ENCODE measurements at regions not wholly inside any gene's neighbourhood (a gene's known extent, or its start where the extent isn't known, plus 50 kb on each side); places are given as distances from the start of the nearest gene placed in this dataset.
"Not testable (repeated sequence)": the region's sequence is repeated elsewhere in the genome, so short reads cannot be mapped to it uniquely, and the experiment has no call there.

DNA sequence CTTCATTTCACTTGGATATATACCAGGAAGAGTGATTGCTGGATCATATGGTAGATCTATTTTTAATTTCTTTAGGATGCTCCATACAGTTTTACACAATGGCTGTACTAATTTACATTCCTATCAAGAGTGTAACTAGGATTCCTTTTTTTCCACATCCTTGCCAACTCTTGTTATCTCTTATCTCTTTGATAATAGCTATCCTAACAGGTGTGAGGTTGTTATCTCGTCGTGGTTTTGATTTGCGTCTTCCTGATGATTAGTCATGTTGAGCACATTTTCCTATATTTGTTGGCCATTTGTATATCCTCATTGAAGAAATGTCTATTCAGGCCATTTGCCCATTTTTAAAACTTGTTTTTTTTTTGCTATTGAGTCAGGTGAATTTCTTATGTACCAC lies 552.4 kb downstream of the RFPL4B start:
- DNase-seq, result no peak

DNA sequence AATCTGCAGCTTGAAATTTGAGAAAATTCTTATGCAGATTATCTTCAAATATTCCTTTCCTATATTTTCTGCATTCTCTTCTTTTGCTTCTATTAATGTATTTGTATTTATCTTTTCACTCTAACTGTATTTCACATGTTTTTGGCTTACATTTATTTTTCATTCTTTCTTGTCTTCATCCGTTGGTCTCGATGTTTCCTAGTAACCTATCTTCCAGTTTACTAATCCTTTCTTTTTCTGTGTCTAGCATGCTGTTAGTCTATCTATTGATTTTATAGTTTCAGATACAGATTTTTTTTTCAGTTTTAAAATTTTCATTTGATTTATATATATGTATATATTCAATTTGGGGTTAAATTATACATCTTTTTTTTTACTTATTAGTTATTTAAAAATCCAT lies 556.2 kb downstream of the RFPL4B start:
- DNase-seq, result no peak

DNA sequence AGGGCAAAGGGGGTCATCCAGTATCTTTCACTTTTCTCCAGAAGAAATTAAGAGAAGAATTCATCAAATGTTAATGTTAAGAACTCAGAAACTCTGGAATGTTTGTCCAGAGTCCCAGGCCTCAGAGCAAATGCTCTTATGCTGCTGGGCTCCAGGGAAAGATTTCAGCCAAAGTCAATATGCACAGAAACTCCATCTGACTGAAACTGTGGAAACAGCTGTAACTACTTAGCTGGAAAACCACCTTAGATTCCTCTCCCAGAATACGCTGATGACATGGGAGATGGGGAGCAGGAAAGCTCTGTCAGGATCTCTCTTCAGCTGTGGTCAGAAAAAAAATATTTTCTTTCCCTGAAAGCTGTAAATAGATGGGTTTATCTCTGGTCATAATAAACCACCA lies 559.6 kb downstream of the RFPL4B start:
- no peak for DNase-seq

DNA sequence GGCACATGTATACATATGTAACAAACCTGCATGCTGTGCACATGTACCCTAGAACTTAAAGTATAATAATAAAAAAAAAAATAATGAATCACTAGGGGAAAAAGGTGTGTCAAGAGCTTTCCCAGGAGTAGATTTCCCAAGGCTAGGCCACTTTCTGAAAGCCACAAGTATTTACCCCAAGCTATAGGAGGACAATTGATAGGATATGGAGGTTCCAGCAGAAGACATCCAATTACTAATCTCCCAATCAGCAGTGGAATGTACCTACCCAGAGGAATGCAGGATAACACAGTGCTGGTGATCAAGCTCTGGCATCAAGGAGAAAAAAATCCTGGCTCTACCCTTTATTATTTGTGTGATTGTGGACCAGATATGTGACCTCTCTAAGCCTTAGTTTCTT lies 562.7 kb downstream of the RFPL4B start:
- DNase-seq, result no peak

DNA sequence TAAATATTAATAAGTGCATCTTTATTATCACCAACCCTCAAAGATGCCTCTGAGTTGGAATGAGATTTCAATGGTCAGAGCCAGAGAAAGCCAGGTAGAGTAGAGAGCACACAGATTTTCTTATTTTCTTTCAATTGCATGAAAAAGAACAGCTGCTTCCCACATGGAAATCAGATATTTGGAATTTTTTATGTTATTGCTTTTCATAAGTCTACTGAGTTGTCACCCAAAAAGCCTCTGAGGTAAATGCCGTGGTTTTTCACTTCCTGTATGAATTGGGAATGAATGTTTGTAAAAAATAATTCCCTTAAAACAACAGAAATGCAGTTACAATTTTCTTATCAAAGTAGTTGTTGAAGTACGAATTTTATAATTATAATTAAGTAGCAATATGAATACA lies 563.1 kb downstream of the RFPL4B start:
- DNase-seq, result no peak

DNA sequence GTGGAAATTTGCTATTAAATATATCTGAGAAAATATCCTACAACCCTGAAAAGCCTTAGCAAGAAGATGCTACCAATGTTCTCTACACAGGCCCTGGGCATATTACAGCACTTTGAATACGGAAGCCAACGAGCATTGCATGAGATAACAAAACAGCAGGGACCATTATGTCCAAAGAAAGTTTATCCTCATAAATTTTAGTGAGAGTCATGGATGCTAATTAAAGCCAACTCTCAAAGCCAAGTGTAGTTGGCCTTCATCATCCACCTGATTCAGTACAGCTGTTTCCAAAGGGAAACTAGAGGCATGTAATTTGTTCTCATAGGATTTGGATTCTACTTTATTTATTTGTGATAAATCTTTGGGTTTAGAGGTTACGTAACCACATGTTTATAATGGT lies 564.8 kb downstream of the RFPL4B start:
- no peak for DNase-seq

DNA sequence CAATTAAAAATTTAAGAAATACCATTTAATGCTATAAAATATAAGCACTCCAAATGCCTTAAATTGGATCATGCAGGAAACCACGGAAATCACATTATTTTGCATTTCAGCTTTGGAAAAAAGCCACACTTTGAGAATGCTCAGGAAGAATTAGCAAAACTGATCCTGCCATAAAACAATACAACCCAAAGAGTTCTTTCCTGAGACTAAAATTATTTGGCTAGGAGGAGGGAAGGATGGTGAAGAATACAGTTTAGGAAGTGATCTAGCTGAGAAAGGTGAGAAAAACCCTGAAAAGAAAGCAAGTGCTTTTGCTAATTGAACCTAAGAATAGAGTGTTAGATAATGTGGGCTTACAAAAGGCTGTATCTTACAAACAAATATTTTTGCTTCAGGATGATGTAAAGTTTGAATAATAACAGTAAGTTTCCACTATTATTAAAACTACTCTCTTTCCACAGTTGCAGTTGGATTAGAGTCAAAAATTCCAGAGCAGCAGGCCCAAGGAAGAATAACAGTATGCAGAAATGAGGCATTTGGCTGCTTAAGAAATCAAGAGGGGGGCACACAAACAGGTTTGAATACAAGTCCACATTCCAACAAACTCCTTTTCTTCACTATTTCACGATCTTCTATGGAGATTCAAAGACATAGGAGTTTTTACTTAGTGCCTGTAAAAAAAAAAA lies 565.4 kb downstream of the RFPL4B start:
- DNase-seq, result no peak

DNA sequence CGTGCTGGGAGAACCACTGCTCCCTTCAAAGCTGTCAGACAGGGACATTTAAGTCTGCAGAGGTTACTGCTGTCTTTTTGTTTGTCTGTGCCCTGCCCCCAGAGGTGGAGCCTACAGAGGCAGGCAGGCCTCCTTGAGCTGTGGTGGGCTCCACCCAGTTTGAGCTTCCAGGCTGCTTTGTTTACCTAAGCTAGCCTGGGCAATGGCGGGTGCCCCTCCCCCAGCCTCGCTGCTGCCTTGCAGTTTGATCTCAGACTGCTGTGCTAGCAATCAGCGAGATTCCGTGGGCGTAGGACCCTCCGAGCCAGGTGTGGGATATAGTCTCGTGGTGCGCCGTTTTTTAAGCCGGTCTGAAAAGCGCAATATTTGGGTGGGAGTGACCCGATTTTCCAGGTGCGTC lies 572.6 kb downstream of the RFPL4B start:
- DNase-seq, result not testable (repeated sequence)

DNA sequence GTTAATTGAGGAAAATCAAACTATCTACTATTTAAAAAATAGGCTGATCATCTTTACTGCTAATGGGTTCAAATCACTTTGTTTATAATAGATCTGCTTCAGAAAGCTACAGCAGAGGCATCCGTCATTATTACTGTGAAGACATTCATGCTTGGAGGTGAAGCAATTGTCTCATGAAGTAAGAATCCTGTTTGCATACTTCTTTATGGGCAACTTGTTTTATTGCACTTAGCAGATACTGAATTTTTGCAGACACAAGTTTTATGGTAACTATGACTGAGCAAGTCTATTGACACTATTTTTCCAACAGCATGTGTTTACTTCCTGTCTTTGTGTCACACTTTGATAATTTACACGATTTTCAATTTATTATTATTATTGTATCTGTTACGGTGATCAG lies 573.9 kb downstream of the RFPL4B start:
- no peak for DNase-seq

DNA sequence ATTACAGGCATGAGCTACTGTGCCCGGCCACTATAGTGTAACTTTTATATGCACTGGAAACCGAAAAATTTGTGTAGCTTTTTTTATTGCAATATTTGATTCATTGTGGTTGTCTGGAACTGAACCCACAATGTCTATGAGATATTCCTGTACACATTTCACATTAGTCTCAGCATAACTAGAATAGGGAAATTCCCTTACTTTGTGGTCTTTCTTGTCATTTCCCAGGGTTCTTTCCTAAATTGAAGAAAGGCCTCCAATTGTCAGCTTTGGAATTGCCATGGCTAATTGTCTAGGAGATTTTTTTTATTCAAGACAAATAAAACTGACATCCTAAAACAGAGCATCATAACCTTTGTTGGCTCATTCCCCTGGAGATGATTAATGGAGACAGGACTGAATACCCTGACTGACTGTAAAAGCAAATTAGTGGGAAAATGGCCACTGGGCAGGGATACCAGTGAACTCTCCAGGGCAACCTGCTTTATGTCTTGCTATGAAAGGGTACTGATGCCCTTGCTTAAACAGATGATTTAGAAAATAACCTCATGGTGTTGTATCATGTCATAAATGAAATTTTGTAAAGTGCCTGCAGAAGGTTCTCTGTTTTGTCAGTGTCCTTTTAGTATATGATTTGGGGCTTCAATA lies 576.9 kb downstream of the RFPL4B start:
- DNase-seq, result no peak

DNA sequence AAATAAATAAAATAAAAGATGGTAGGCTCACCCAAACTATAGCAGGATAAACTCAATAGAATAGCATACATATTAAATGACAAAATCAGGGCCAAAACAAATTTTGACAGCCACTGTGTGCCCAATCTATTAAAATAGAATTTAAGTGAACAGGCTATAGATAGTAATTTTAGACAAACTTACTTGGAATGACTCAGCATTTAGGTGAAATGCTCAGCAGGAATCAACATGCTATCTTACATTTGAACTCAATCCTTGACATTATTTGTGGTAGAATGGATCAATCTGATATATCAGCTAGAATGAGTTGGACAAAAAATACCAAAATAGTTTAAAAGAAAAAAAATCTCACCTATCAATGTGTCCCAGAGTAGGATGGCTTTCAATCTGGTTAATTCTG lies 578.6 kb downstream of the RFPL4B start:
- DNase-seq, result no peak

DNA sequence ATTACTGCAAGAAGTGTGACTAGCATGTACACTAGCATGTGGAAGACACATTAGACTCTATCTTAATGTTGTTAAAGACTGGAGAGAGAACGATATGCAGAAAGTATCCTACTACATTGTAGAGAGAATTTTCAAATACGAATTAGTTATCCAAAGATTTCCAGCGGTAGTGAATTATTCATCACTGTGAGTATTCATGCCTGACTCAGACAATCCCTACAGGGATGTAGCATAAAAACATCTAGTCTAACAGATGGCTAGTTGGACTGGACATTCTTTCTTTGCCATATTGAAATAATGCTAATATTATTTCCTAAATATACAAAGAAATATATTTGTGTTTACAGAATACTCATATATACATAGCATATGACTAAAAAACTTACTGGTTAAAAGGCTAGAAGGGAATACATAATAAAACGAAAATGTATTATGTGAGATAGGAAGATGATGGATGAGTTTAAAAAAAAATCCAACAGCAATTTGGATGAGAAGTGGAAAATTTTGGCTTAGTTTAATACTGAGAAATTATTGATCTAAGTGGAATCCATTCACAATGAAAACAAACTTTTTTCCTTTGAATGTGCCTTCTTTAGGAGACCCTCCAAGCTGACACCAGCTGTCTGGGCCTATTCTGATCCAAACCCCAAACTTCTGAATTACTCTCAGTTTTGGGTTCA lies 580.7 kb downstream of the RFPL4B start:
- no peak for DNase-seq

DNA sequence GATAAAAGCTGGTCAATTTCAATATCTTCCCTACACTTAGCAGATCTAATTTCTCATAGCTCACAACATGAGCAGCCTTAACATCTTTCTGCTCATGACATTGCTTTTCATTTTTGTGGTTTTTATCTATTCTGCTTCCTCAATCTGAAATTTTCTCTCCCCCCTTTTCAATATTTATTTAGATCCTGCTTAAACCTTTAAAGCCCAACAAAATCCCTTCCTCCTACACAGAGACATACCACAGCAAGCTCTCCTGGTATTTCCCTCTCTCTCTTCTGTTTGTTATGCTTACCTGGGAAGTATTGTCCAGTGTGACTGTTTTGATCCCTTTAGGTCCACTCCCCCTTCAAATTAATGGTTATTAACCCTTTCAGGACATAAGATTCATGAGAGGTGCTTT lies 582.5 kb downstream of the RFPL4B start:
- no peak for DNase-seq

DNA sequence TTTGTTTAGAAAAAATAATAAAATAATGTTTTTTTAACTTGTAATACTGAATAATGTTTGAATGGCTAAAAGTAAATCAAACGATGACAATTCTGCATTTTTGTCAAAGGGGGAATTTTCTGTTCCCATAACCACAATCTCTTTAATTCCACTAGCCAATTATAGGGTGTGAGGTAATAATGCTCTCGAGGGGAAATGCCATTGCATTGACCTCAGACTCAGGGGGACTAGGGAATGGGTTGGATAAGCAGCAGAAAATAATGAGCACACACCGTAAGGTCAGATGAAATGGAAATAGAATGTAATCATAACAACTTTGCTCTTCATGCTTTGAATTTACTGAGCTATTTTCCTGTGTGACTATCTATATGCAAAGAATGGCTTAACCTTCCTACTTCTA lies 584.7 kb downstream of the RFPL4B start:
- no peak for DNase-seq

DNA sequence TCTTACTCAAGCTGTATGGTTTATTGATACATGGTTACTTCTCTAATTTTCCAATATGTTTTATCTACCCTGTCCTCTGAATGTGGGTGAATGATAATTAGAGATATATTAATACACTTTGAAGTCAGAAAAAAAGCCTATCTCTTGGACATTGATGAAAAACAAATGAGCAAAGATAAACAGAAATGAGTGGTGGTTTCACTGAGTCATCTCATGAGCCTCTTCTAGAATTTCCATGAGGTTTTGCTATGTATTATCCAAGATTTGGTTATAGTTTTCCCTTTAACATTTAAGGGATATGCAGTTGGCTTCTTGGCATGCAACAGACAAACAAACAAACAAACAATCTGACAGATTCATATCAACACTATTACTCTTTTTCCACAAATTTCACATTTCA lies 586.8 kb downstream of the RFPL4B start:
- no peak for DNase-seq

DNA sequence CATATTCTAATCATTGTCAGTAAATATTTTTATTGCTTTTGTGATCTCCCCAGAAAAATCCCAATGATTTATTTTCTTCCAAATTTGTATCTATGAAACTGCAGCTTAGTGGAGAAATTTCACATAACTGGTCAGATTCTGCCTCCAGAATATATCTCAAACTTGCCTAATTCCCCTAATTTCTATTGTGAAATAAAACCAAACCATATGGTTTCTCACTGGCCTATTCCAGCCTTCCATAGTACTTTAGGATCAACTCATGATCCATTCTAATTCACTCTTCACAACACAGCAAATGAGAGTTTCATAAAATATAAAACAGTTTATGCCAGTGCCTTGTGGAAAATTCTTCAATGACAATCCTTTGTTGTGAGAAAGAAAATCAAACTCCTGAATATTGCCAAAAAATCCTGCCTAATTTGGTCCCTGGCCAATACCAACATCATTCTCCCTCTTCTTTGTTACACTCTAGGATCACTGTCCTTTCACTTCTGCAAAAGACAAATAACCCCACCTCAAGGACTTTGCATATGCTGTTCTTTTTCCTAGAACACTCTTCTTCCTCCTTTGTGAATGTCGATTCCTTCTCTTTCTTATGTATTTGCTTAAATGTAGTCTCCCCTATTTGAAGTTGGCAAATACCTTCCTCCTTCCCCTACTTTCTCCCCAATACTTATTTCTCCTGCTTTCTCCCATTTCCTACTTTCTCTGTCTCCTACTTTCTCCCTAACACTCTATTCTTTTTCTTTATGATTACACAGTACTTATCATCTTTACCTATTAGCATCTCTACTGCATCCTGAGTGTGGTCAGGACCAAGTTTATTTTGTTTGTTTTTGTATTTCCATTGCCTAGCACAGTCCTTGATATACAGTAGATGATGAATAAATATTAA lies 587.5 kb downstream of the RFPL4B start:
- DNase-seq, result no peak

DNA sequence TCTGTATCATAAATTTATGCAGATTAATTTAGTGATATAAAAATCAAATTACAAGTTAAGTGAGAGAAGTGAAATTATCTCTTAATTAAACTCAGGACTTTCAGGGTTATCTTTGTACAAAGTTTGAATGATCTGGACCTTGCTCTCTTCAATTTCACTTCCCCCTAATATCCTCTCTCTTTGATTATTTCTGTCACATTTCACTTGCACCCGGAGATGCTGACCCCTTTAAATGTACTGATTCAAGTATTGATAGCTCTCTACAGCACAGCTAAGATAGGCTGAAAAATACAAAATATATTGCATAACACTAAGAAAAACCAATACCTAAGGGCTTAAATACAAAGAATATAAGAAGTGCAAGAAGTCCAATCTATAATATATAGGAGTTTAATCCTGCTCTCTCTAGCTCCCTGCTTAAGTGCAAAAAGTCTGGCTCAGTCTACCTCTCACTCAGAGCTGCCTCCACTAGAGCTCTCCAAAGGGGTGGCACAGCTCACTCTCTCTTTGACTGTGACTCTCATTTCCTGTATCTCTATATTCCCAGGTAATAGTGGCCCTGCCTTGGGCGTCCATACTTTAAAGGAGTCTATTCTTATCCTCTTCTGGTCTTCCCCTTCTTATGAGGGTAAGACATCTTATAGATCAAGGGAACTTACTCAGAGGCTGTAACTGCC lies 588.4 kb downstream of the RFPL4B start:
- no peak for DNase-seq

DNA sequence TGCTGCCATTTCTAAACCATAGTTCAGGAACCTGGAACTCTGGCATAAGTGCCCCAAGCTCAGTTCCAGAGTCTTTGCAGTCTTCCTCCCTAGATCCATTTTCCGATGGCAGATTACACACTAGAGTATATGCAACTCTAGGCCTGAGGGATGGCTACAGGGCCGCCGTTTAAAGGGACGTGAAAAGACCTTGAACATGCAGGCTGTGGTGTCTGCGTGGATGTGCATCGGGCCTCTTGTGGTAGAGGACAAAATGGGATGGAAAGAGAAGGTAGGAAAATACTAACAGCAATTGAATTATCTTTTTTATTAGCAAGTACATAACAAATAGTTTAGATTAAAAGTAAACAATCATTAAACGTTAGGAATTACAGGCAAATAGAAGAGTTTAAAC lies 588.9 kb downstream of the RFPL4B start:
- DNase-seq, result no peak

DNA sequence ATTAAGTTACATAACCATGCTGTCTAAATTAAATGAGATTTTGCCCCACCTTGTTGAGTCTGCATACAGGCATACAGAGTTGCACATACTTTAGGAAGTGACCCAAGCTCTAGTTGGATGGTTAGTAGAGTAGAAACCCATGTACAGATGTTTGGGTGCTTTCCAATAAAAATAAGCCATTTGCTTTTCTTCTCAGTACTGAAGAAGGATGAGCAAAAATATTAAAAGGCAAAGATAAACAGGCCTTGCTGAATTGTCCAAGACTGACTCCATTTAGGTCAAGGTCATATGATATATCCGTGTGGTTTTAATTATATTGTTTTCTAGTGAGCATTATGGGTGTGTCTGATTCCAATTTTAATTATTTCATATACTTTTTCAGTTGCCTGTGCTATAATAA lies 589.4 kb downstream of the RFPL4B start:
- no peak for DNase-seq

DNA sequence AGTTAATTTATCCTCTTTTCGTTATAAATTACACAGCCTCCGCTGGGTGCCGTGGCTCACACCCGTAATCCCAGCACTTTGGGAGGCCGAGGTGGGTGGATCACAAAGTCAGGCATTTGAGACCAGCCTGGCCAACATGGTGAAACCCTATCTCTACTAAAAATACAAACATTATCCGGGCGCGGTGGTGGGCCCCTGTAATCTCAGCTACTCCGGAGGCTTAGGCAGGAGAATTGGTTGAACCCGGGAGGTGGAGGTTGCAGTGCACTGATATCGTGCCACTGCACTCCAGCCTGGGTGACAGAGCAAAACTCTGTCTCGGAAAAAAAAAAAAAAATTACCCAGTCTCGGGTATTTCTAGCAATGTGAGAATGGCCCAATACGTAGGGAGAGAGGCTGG lies 590.6 kb downstream of the RFPL4B start:
- DNase-seq, result not testable (repeated sequence)

DNA sequence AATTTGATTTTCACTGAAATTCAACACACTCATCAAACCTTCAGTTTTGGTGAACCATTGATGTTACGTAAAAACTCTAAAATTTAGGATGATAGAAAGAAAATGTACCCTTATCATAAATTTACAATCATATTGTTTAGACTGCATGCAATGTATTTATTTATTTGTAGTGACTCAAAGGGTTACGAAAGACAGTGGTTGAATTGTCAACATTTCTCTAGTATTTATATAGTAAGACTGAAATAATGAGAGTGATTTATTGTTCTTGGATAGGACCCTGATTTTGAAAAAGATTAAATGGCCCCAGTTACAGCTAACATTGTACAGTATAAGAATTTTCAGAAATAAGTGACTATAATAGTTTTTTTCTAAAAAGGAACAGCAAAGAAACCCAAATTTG lies 591.5 kb downstream of the RFPL4B start:
- DNase-seq, result no peak

DNA sequence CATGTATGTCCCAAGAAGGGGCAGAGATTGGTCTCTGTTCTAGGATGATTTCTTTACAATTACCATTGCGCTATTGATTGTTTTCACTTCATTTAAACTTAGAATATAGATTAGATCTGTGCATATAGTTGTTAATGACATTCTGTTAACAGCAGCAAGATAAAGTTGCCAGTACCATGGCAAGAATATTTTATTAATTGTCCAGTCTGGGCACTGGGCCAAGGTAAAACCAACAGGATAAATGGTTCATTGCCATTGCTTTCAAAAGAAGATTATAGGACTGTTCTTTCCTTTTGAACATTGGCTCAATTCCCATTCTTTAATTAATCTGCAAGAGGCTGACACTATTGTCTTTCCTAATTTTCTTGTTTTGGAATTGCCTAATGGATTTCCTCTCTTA lies 592.4 kb downstream of the RFPL4B start:
- DNase-seq, result no peak

DNA sequence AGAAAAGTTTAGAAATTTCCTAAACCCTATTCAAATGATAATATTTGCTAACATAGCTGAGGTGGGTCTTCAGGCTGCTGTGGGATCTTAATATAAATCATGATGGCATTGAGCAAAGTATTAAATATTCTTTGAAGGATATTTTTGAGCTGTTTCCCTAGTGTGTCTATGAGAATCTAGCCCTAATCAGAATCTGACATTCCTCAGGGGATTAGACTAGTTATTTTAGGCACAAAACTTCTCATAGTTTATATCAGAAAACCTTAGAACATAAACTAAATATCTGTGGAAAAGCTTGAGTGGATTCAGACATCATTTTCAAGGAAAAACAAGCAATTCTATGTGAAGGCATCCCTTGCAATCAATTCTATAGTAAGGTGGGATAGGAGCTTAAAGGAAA lies 594.5 kb downstream of the RFPL4B start:
- DNase-seq, result no peak

Data from MV-4-11 (cell line).